HEK293 (cell line): ENCODE measurements at regions not wholly inside any gene's neighbourhood (a gene's known extent, or its start where the extent isn't known, plus 50 kb on each side); places are given as distances from the start of the nearest gene placed in this dataset.
A peak's percentile ranks its signal among the peaks of the same experiment; 100 is the strongest.

ENCODE experiments used
- CTCF ChIA-PET: fragments of 350-600 bp; formaldehyde crosslinking; extraction: SDS; loops from one replicate; lab custom pipeline; 2021; ENCODE audit warnings: antibody characterized with exemption; lab: Yijun Ruan, JAX
- POLR2A ChIA-PET: fragments of 300-600 bp; formaldehyde crosslinking; extraction: SDS; loops from one replicate; lab custom pipeline; 2020; ENCODE audit warnings: antibody characterized with exemption, inconsistent platforms; lab: Yijun Ruan, JAX
- H3K27ac ChIP-seq: fragments of 200-500 bp; sonication (Bioruptor generic); 2 replicates; pipeline ENCODE4 v1.5.1; 2014; ENCODE audit warnings: low read depth, low read length, control low read depth, inconsistent platforms; ENCODE audit errors: extremely low read depth
- H3K36me3 ChIP-seq, 2 experiments: fragments of 200-500 bp in 1 of 2; sonication (Bioruptor generic) in 1 of 2; 1 replicate in 1 of 2; 2 replicates in 1 of 2; pipeline ENCODE4 v1.5.1; 2014 to 2017; ENCODE audit warnings: inconsistent platforms in 2 of 2, low read length in 2 of 2; ENCODE audit not compliant: control insufficient read depth in 2 of 2, insufficient read depth in 1 of 2
- H3K4me1 ChIP-seq: fragments of 200-500 bp; sonication (Bioruptor generic); 2 replicates; pipeline ENCODE4 v1.5.1; 2014; ENCODE audit warnings: mild to moderate bottlenecking, low read length, inconsistent platforms; ENCODE audit not compliant: control insufficient read depth, insufficient read depth
- H3K4me3 ChIP-seq: 2 replicates; pipeline ENCODE4 v1.5.1; 2011; ENCODE audit warnings: low read depth, mild to moderate bottlenecking, control low read depth, low read length, moderate library complexity
- H3K9me3 ChIP-seq: fragments of 200-500 bp; sonication (Bioruptor generic); 2 replicates; pipeline ENCODE4 v1.5.1; 2014; ENCODE audit warnings: low read depth, low read length, inconsistent platforms; ENCODE audit not compliant: control insufficient read depth, insufficient read depth
- FEZF1 ChIP-seq: fragments of 450-650 bp; formaldehyde crosslinking; IDR thresholded peaks from 2 replicates; pipeline ENCODE4 v1.5.1; 2016; ENCODE audit warnings: missing biosample characterization, missing genetic modification characterization
- HOXC10 ChIP-seq: sonication (generic); formaldehyde crosslinking; IDR thresholded peaks from 2 replicates; pipeline ENCODE4 v1.8.1; 2023; ENCODE audit warnings: mild to moderate bottlenecking, missing genetic modification reagents
- SALL2 ChIP-seq: fragments of 450-650 bp; formaldehyde crosslinking; IDR thresholded peaks from 2 replicates; pipeline ENCODE4 v1.5.0; 2017; ENCODE audit warnings: missing biosample characterization, mild to moderate bottlenecking, missing genetic modification characterization, borderline replicate concordance
- SCRT2 ChIP-seq: fragments of 450-650 bp; formaldehyde crosslinking; IDR thresholded peaks from 2 replicates; pipeline ENCODE4 v1.5.1; 2016; ENCODE audit warnings: missing biosample characterization, missing genetic modification characterization
- TCF7L2 ChIP-seq: IDR thresholded peaks from 2 replicates; pipeline ENCODE4 v1.6.1; 2011; ENCODE audit warnings: low read depth, mild to moderate bottlenecking, inconsistent platforms, low read length, moderate library complexity, borderline replicate concordance
- YY1 ChIP-seq: fragments of 450-650 bp; formaldehyde crosslinking; IDR thresholded peaks from 2 replicates; pipeline ENCODE4 v1.5.1; 2018; ENCODE audit warnings: missing biosample characterization, missing genetic modification characterization
- ZBTB21 ChIP-seq: fragments of 450-650 bp; formaldehyde crosslinking; IDR thresholded peaks from 2 replicates; pipeline ENCODE4 v1.5.1; 2017; ENCODE audit warnings: missing biosample characterization, missing genetic modification characterization
- ZNF133 ChIP-seq: fragments of 450-650 bp; formaldehyde crosslinking; IDR thresholded peaks from 2 replicates; pipeline ENCODE4 v1.5.1; 2016; ENCODE audit warnings: missing biosample characterization, missing genetic modification characterization
- ZNF175 ChIP-seq: fragments of 450-650 bp; formaldehyde crosslinking; IDR thresholded peaks from 2 replicates; pipeline ENCODE4 v1.5.1; 2016; ENCODE audit warnings: missing biosample characterization, missing genetic modification characterization
- ZNF214 ChIP-seq: fragments of 450-650 bp; formaldehyde crosslinking; IDR thresholded peaks from 2 replicates; pipeline ENCODE4 v1.5.1; 2017; ENCODE audit warnings: missing biosample characterization, mild to moderate bottlenecking, missing genetic modification characterization, borderline replicate concordance
- ZNF266 ChIP-seq: fragments of 450-650 bp; formaldehyde crosslinking; IDR thresholded peaks from 2 replicates; pipeline ENCODE4 v1.5.1; 2016; ENCODE audit warnings: missing biosample characterization, missing genetic modification characterization, low read depth
- ZNF311 ChIP-seq: fragments of 450-650 bp; formaldehyde crosslinking; IDR thresholded peaks from 2 replicates; pipeline ENCODE4 v1.5.1; 2017; ENCODE audit warnings: missing biosample characterization, missing genetic modification characterization, borderline replicate concordance
- ZNF350 ChIP-seq: fragments of 450-650 bp; formaldehyde crosslinking; IDR thresholded peaks from 2 replicates; pipeline ENCODE4 v1.5.0; 2017; ENCODE audit warnings: missing biosample characterization, mild to moderate bottlenecking, missing genetic modification characterization
- ZNF366 ChIP-seq: fragments of 450-650 bp; formaldehyde crosslinking; conservative IDR thresholded peaks from 2 replicates; pipeline ENCODE4 v1.5.1; 2016; ENCODE audit warnings: missing biosample characterization, missing genetic modification characterization
- ZNF391 ChIP-seq: fragments of 450-650 bp; formaldehyde crosslinking; IDR thresholded peaks from 2 replicates; pipeline ENCODE4 v1.5.1; 2016; ENCODE audit warnings: low read depth, missing biosample characterization, missing genetic modification characterization, borderline replicate concordance
- ZNF404 ChIP-seq: fragments of 450-650 bp; formaldehyde crosslinking; IDR thresholded peaks from 2 replicates; pipeline ENCODE4 v1.5.1; 2017; ENCODE audit warnings: missing biosample characterization, missing genetic modification characterization
- ZNF426 ChIP-seq: fragments of 450-650 bp; formaldehyde crosslinking; IDR thresholded peaks from 2 replicates; pipeline ENCODE4 v1.5.1; 2017; ENCODE audit warnings: missing biosample characterization, missing genetic modification characterization, mild to moderate bottlenecking, inconsistent platforms, moderate library complexity
- ZNF530 ChIP-seq: fragments of 450-650 bp; formaldehyde crosslinking; IDR thresholded peaks from 2 replicates; pipeline ENCODE4 v1.5.1; 2016; ENCODE audit warnings: low read depth, missing biosample characterization, missing genetic modification characterization
- ZNF629 ChIP-seq: fragments of 450-650 bp; formaldehyde crosslinking; IDR thresholded peaks from 2 replicates; pipeline ENCODE4 v1.5.1; 2017; ENCODE audit warnings: missing biosample characterization, missing genetic modification characterization
- ZNF76 ChIP-seq: fragments of 450-650 bp; formaldehyde crosslinking; IDR thresholded peaks from 2 replicates; pipeline ENCODE4; 2016; ENCODE audit warnings: low read depth, missing biosample characterization, missing genetic modification characterization, borderline replicate concordance
- TF ChIP-seq, protein P1 (sequence below): fragments of 450-650 bp; formaldehyde crosslinking; conservative IDR thresholded peaks from 2 replicates; pipeline ENCODE4 v1.5.1; 2016; ENCODE audit warnings: low read depth, missing biosample characterization, missing genetic modification characterization
- TF ChIP-seq, protein P2 (sequence below): IDR thresholded peaks from 2 replicates; pipeline ENCODE4 v1.6.1; 2011; ENCODE audit warnings: mild to moderate bottlenecking, low read depth, low read length, borderline replicate concordance
- TF ChIP-seq, protein P3 (sequence below): fragments of 450-650 bp; formaldehyde crosslinking; IDR thresholded peaks from 2 replicates; pipeline ENCODE4 v1.5.1; 2017; ENCODE audit warnings: missing biosample characterization, mild to moderate bottlenecking, missing genetic modification characterization, moderate library complexity
- TF ChIP-seq, protein P4 (sequence below): sonication (generic); formaldehyde crosslinking; IDR thresholded peaks from 2 replicates; pipeline ENCODE4 v1.8.1; 2022; ENCODE audit warnings: mild to moderate bottlenecking, moderate library complexity, missing genetic modification reagents
- TF ChIP-seq, protein P5 (sequence below): fragments of 450-650 bp; formaldehyde crosslinking; IDR thresholded peaks from 2 replicates; pipeline ENCODE4 v1.5.1; 2016; ENCODE audit warnings: missing biosample characterization, missing genetic modification characterization

DNA sequence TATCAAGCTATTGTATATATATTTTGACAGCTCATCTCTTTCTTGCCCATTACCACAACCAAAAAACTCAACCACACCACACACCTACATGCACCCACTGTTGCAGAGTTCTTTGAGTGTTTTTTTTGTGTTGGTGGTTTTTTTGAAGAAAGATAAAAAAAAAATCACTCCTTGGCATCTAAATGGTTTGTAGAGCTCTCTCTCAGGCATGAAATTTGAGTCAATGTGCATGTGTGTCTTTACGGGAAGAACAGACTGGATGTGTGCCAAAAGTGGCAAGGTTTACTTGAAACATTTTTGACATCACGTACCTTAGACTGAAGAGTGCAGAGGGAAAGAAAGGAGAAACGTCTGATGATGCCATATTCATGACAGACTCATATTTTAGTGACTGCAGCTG is 154.2 kb downstream of the FHIP1A start (continued):
- TF ChIP-seq, protein P1, sequence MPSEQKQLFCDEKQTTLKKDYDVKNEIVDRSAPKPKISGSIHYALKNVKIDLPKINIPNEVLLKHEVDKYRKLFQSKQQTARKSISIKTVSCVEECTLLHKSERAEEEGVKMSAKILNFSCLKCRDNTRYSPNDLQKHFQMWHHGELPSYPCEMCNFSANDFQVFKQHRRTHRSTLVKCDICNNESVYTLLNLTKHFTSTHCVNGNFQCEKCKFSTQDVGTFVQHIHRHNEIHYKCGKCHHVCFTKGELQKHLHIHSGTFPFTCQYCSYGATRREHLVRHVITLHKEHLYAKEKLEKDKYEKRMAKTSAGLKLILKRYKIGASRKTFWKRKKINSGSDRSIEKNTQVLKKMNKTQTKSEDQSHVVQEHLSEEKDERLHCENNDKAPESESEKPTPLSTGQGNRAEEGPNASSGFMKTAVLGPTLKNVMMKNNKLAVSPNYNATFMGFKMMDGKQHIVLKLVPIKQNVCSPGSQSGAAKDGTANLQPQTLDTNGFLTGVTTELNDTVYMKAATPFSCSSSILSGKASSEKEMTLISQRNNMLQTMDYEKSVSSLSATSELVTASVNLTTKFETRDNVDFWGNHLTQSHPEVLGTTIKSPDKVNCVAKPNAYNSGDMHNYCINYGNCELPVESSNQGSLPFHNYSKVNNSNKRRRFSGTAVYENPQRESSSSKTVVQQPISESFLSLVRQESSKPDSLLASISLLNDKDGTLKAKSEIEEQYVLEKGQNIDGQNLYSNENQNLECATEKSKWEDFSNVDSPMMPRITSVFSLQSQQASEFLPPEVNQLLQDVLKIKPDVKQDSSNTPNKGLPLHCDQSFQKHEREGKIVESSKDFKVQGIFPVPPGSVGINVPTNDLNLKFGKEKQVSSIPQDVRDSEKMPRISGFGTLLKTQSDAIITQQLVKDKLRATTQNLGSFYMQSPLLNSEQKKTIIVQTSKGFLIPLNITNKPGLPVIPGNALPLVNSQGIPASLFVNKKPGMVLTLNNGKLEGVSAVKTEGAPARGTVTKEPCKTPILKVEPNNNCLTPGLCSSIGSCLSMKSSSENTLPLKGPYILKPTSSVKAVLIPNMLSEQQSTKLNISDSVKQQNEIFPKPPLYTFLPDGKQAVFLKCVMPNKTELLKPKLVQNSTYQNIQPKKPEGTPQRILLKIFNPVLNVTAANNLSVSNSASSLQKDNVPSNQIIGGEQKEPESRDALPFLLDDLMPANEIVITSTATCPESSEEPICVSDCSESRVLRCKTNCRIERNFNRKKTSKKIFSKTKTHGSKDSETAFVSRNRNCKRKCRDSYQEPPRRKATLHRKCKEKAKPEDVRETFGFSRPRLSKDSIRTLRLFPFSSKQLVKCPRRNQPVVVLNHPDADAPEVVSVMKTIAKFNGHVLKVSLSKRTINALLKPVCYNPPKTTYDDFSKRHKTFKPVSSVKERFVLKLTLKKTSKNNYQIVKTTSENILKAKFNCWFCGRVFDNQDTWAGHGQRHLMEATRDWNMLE (tag by site-specific recombination): no peak
- TF ChIP-seq ZNF404 (tag by site-specific recombination) (no peak), FEZF1 (tag by site-specific recombination) (peak; percentile 20; the same call in 1 of the 2 replicates), HOXC10 (no peak), ZNF629 (tag by site-specific recombination) (peak; percentile 72), ZNF366 (tag by site-specific recombination) (peak; percentile 55)

DNA sequence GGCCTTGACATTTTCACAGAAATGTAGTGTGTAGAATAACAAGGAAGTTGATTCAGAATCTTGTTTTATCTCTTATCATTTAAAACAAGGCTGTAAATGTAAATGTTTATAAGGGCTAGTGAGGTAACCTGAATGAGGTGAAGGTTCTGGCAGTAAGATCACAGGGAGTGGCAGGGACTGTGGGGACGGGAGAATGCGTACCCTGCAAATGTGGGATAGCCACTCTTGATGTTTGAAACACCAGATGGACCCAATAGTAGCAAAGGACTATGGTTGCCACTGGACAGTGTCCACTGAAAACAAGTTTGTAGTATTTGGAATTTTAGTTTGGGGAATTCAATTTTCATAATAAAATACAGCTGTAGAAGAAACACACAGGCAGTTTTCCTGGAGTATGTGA is 155.3 kb downstream of the FHIP1A start:
- no peaks in the 10 kb centered on the region for H3K36me3 ChIP-seq
- CTCF ChIA-PET: interaction anchor here (0.7 kb wide), 2 partner anchors 22 to 80 kb away, joined by 3 read pairs; no protein-coding TSS in a partner anchor
- H3K4me1 ChIP-seq: peaks cover 26% of the 10 kb centered on the region
- no peak overlapping the region for H3K4me3 ChIP-seq
- H3K9me3 ChIP-seq: no peaks in the 10 kb centered on the region
- POLR2A ChIA-PET: no interaction called here
- no peak for TF ChIP-seq ZNF214 (tag by site-specific recombination)
- no peak for TF ChIP-seq SCRT2
- TF ChIP-seq, protein P2, sequence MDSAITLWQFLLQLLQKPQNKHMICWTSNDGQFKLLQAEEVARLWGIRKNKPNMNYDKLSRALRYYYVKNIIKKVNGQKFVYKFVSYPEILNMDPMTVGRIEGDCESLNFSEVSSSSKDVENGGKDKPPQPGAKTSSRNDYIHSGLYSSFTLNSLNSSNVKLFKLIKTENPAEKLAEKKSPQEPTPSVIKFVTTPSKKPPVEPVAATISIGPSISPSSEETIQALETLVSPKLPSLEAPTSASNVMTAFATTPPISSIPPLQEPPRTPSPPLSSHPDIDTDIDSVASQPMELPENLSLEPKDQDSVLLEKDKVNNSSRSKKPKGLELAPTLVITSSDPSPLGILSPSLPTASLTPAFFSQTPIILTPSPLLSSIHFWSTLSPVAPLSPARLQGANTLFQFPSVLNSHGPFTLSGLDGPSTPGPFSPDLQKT: no peak
- TF ChIP-seq ZBTB21 (tag by site-specific recombination): no peak
- TF ChIP-seq SALL2 (tag by site-specific recombination): no peak
- no peak for TF ChIP-seq YY1 (tag by site-specific recombination)
- TF ChIP-seq TCF7L2: no peak
- TF ChIP-seq ZNF311 (tag by site-specific recombination): no peak
- no peak for TF ChIP-seq ZNF266
- TF ChIP-seq, protein P3, sequence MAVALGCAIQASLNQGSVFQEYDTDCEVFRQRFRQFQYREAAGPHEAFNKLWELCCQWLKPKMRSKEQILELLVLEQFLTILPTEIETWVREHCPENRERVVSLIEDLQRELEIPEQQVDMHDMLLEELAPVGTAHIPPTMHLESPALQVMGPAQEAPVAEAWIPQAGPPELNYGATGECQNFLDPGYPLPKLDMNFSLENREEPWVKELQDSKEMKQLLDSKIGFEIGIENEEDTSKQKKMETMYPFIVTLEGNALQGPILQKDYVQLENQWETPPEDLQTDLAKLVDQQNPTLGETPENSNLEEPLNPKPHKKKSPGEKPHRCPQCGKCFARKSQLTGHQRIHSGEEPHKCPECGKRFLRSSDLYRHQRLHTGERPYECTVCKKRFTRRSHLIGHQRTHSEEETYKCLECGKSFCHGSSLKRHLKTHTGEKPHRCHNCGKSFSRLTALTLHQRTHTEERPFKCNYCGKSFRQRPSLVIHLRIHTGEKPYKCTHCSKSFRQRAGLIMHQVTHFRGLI (tag by site-specific recombination): no peak
- no peak for TF ChIP-seq ZNF133
- no peak for TF ChIP-seq ZNF426 (tag by site-specific recombination)
- TF ChIP-seq ZNF76 (tag by site-specific recombination): no peak
- TF ChIP-seq, protein P4, sequence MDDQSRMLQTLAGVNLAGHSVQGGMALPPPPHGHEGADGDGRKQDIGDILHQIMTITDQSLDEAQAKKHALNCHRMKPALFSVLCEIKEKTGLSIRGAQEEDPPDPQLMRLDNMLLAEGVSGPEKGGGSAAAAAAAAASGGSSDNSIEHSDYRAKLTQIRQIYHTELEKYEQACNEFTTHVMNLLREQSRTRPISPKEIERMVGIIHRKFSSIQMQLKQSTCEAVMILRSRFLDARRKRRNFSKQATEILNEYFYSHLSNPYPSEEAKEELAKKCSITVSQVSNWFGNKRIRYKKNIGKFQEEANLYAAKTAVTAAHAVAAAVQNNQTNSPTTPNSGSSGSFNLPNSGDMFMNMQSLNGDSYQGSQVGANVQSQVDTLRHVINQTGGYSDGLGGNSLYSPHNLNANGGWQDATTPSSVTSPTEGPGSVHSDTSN (CRISPR knock-in tag): no peak
- no peak for TF ChIP-seq ZNF175 (tag by site-specific recombination)
- TF ChIP-seq ZNF350 (tag by site-specific recombination): no peak
- TF ChIP-seq ZNF391 (tag by site-specific recombination): no peak
- TF ChIP-seq, protein P5, sequence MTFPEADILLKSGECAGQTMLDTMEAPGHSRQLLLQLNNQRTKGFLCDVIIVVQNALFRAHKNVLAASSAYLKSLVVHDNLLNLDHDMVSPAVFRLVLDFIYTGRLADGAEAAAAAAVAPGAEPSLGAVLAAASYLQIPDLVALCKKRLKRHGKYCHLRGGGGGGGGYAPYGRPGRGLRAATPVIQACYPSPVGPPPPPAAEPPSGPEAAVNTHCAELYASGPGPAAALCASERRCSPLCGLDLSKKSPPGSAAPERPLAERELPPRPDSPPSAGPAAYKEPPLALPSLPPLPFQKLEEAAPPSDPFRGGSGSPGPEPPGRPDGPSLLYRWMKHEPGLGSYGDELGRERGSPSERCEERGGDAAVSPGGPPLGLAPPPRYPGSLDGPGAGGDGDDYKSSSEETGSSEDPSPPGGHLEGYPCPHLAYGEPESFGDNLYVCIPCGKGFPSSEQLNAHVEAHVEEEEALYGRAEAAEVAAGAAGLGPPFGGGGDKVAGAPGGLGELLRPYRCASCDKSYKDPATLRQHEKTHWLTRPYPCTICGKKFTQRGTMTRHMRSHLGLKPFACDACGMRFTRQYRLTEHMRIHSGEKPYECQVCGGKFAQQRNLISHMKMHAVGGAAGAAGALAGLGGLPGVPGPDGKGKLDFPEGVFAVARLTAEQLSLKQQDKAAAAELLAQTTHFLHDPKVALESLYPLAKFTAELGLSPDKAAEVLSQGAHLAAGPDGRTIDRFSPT (tag by site-specific recombination): no peak
- TF ChIP-seq ZNF530 (tag by site-specific recombination): no peak
- H3K27ac ChIP-seq: no peak overlapping the region
